CD8-positive, alpha-beta memory T cell (primary cell): ENCODE measurements at regions not wholly inside any gene's neighbourhood (a gene's known extent, or its start where the extent isn't known, plus 50 kb on each side); places are given as distances from the start of the nearest gene placed in this dataset.

Source experiments
- CTCF ChIA-PET: fragments of 350-600 bp; sonication (Branson Sonifier 250); formaldehyde crosslinking; loops from one replicate; lab custom pipeline; 2021; ENCODE audit warnings: antibody characterized with exemption; lab: Charles Lee
- POLR2A ChIA-PET: fragments of 350-600 bp; sonication (Branson Sonifier 250); formaldehyde crosslinking; loops from one replicate; lab custom pipeline; 2021; ENCODE audit warnings: antibody characterized with exemption; lab: Charles Lee
- DNase-seq, 5 donors: peaks; one replicate each; pipeline versions ENCODE4 v3.0.0 to v3.0.0-alpha.2; 2020 to 2022; ENCODE audit warnings: mixed read lengths in 1 of 5
- H3K27ac ChIP-seq: one replicate; pipeline ENCODE4 v1.7.0; 2013; ENCODE audit warnings: low read depth, mild to moderate bottlenecking, low read length, moderate library complexity
- H3K27me3 ChIP-seq: 2 replicates; pipeline ENCODE4 v1.7.0; 2013; ENCODE audit warnings: low read length, mild to moderate bottlenecking; ENCODE audit not compliant: insufficient read depth, poor library complexity, severe bottlenecking
- H3K36me3 ChIP-seq: 2 replicates; pipeline ENCODE4 v1.7.0; 2013; ENCODE audit warnings: mild to moderate bottlenecking, low read length, moderate library complexity; ENCODE audit not compliant: insufficient read depth
- H3K4me1 ChIP-seq: 2 replicates; pipeline ENCODE4 v1.7.0; 2013; ENCODE audit warnings: mild to moderate bottlenecking, low read length, moderate library complexity; ENCODE audit not compliant: insufficient read depth
- H3K4me3 ChIP-seq: 2 replicates; pipeline ENCODE4 v1.7.0; 2013; ENCODE audit warnings: mild to moderate bottlenecking, low read length
- H3K9me3 ChIP-seq: 2 replicates; pipeline ENCODE4 v1.7.0; 2013; ENCODE audit warnings: mild to moderate bottlenecking, low read length
- H3K27ac Mint-ChIP-seq, 8 donors: one replicate each; pipeline ENCODE4 v1.8.0; 2020 to 2021; ENCODE audit warnings: mixed read lengths in 8 of 8, mild to moderate bottlenecking in 6 of 8, inconsistent platforms in 3 of 8, moderate library complexity in 3 of 8
- H3K27me3 Mint-ChIP-seq, 2 donors: one replicate each; pipeline ENCODE4 v1.8.0; 2020 to 2021; ENCODE audit warnings: mixed read lengths in 2 of 2, mild to moderate bottlenecking in 1 of 2, moderate library complexity in 1 of 2
- H3K36me3 Mint-ChIP-seq, 3 donors: one replicate each; pipeline ENCODE4 v1.8.0; 2020 to 2021; ENCODE audit warnings: mixed read lengths in 3 of 3, inconsistent platforms in 1 of 3, mild to moderate bottlenecking in 1 of 3
- H3K4me1 Mint-ChIP-seq, 3 donors: one replicate each; pipeline ENCODE4 v1.8.0; 2020 to 2021; ENCODE audit warnings: mixed read lengths in 3 of 3, inconsistent platforms in 1 of 3, mild to moderate bottlenecking in 1 of 3
- H3K4me3 Mint-ChIP-seq, 7 donors: one replicate each; pipeline ENCODE4 v1.8.0; 2020 to 2021; ENCODE audit warnings: mixed read lengths in 7 of 7, mild to moderate bottlenecking in 6 of 7, moderate library complexity in 4 of 7, inconsistent platforms in 2 of 7
- H3K9me3 Mint-ChIP-seq, 5 donors: one replicate each; pipeline ENCODE4 v1.8.0; 2020 to 2022; ENCODE audit warnings: mixed read lengths in 5 of 5, mild to moderate bottlenecking in 3 of 5, moderate library complexity in 2 of 5, inconsistent platforms in 1 of 5

- POLR2A ChIA-PET: no interaction called here
- Mint-ChIP-seq H3K9me3 (peaks cover 0 to 2% (median 0%) of the 10 kb centered on the region in 5 donors), H3K27me3 (peaks cover 13 to 30% of the 10 kb centered on the region in 2 donors), H3K36me3 (no peaks in the 10 kb centered on the region), H3K4me1 (no peaks in the 10 kb centered on the region), H3K4me3 (no peak overlapping the region), H3K27ac (no peak overlapping the region)
- DNase-seq: no peak
- Histone ChIP-seq H3K27ac (no peak overlapping the region), H3K4me3 (no peak overlapping the region), H3K4me1 (no peaks in the 10 kb centered on the region), H3K36me3 (no peaks in the 10 kb centered on the region), H3K27me3 (no peaks in the 10 kb centered on the region), H3K9me3 (no peaks in the 10 kb centered on the region)
- CTCF ChIA-PET: no interaction called here
These were observed 110.9 kb downstream of the BAMBI start for GRCh38 chr10:28788252-28788651.

DNA sequence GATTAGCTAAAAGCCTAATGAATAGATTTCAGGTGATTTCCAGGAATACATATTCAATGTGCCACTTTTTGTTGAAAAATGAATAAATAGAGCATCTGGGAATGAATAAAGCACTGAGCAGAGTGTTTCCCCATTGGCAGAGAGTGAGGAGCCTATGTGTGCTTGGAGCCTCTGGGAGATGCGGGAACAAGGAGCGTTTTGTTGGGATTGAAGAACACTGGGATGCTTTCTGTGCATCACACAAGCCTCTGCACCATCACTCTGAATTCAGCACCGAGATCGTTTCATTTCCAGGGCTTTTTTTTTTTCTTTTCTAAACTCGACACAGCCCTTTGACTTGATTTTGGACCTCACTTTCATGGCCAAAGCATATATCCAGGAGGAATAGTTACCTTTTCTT lies 111.4 kb downstream of the BAMBI start:
- no peak overlapping the region for H3K27ac Mint-ChIP-seq
- no peaks in the 10 kb centered on the region for H3K9me3 ChIP-seq
- H3K27ac ChIP-seq: no peak overlapping the region
- H3K36me3 ChIP-seq: no peaks in the 10 kb centered on the region
- H3K4me3 ChIP-seq: no peak overlapping the region
- no peaks in the 10 kb centered on the region for H3K4me1 ChIP-seq
- peaks cover 13 to 30% of the 10 kb centered on the region in 2 donors for H3K27me3 Mint-ChIP-seq
- H3K27me3 ChIP-seq: no peaks in the 10 kb centered on the region
- ChIA-PET CTCF (no interaction called here), POLR2A (no interaction called here)
- H3K9me3 Mint-ChIP-seq: peaks cover 0 to 2% (median 0%) of the 10 kb centered on the region in 5 donors
- DNase-seq: no peak
- no peaks in the 10 kb centered on the region for H3K4me1 Mint-ChIP-seq
- no peak overlapping the region for H3K4me3 Mint-ChIP-seq
- H3K36me3 Mint-ChIP-seq: no peaks in the 10 kb centered on the region

- H3K9me3 Mint-ChIP-seq: peaks cover 0 to 2% (median 0%) of the 10 kb centered on the region in 5 donors
- peaks cover 16 to 30% of the 10 kb centered on the region in 2 donors for H3K27me3 Mint-ChIP-seq
- no peaks in the 10 kb centered on the region for H3K9me3 ChIP-seq
- H3K27ac Mint-ChIP-seq: no peak overlapping the region
- H3K4me1 ChIP-seq: no peaks in the 10 kb centered on the region
- ChIA-PET POLR2A (no interaction called here), CTCF (interaction anchor here (1.3 kb wide), 1 partner anchor 15 kb away, joined by 3 read pairs; no protein-coding TSS in a partner anchor)
- H3K4me3 ChIP-seq: no peak overlapping the region
- no peaks in the 10 kb centered on the region for H3K36me3 ChIP-seq
- H3K36me3 Mint-ChIP-seq: no peaks in the 10 kb centered on the region
- no peak overlapping the region for H3K27ac ChIP-seq
- no peaks in the 10 kb centered on the region for H3K4me1 Mint-ChIP-seq
- DNase-seq: no peak
- H3K27me3 ChIP-seq: no peaks in the 10 kb centered on the region
- no peak overlapping the region for H3K4me3 Mint-ChIP-seq
These were observed 112.8 kb downstream of the BAMBI start for GRCh38 chr10:28790146-28790545.

DNA sequence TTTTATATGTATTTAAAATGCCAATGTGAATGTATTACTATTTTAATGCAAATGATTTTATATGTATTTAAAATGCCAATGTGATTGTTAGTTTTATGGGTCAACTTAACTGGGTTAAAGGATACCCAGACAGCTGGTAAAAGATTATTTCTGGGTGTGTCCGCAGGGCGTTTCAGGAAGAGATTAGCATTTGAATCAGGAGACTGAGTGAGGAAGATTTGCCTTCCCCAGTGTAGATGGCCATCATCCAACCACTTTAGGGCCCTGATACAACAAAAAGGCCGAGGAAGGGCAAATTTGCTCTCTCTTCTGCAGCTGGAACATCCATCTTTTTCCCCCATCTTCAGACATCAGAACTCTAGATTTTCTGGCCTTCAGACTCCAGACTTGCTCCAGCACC lies 116.2 kb downstream of the BAMBI start:
- no peak for DNase-seq
- CTCF ChIA-PET: no interaction called here
- Mint-ChIP-seq H3K4me1 (no peaks in the 10 kb centered on the region), H3K27me3 (peaks cover 15 to 22% of the 10 kb centered on the region in 2 donors), H3K4me3 (no peak overlapping the region), H3K9me3 (peaks cover 0 to 2% (median 0%) of the 10 kb centered on the region in 5 donors), H3K27ac (no peak overlapping the region), H3K36me3 (no peaks in the 10 kb centered on the region)
- POLR2A ChIA-PET: no interaction called here
- no peaks in the 10 kb centered on the region for H3K9me3 ChIP-seq
- no peaks in the 10 kb centered on the region for H3K4me1 ChIP-seq
- no peaks in the 10 kb centered on the region for H3K36me3 ChIP-seq
- no peak overlapping the region for H3K4me3 ChIP-seq
- H3K27ac ChIP-seq: no peak overlapping the region
- H3K27me3 ChIP-seq: no peaks in the 10 kb centered on the region

DNA sequence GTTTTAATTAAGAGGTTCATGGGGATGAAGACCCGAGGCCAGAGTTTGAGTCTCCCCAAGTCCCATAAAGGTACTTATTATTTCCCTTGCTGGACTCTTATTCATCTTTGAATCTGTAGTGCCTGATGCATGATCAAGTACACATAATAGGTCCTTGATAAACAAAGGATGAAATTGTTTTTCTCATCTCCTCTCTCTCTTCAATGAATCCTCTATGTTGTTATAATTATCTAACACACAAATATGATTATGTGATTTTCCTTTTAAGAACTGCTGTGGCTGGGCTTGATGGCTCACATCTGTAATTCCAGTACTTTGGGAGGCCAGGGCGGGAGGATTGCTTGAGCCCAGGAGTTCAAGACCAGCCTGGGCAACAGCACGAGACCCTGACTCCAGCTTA lies 117.7 kb downstream of the BAMBI start:
- H3K36me3 Mint-ChIP-seq: no peaks in the 10 kb centered on the region
- H3K27me3 Mint-ChIP-seq: peaks cover 10 to 15% of the 10 kb centered on the region in 2 donors
- CTCF ChIA-PET: no interaction called here

DNA sequence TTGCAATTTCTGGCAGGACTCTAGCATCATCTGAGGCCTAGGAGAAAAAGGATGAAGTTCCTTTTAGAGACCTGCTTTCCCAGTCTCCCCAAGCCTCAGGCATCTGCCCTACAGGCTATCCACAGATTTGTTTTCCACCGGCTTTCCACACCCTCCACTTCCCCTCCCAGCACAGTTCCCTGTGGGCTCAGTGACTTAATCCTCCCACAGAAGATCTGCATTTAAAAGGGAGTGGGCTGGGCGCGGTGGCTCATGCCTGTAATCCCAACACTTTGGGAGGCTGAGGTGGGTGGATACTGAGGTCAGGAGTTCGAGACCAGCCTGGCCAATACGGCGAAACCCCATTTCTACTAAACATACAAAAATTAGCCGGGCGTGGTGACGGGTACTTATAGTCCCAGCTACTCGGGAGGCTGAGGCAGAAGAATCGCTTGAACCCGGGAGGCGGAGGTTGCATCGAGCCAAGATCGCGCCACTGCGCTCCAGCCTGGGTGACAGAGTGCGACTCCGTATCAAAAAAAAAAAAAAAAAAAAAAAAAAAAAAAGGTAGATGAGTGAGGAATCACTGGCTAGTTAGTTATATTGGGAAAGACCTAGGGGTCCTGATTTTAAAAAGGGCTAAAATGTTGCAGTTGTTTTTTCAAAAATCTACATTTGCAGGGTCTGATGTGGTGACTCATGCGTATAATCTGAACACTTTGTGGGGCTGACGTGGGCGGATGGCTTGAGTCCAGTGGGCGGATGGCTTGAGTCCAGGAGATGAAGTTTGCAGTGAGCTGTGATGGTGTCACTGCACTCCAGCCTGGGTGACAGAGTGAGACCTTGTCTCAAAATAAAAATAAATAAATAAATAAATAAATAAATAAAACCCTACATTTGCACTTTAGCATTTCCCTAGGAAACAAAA lies 119.5 kb downstream of the BAMBI start:
- peaks cover 3 to 5% of the 10 kb centered on the region in 2 donors for H3K27me3 Mint-ChIP-seq
- Histone ChIP-seq H3K4me3 (no peak overlapping the region), H3K27ac (no peak overlapping the region), H3K9me3 (no peaks in the 10 kb centered on the region), H3K27me3 (no peaks in the 10 kb centered on the region), H3K36me3 (no peaks in the 10 kb centered on the region), H3K4me1 (no peaks in the 10 kb centered on the region)
- H3K9me3 Mint-ChIP-seq: peaks cover 0 to under 1% (median 0%) of the 10 kb centered on the region in 5 donors
- no peaks in the 10 kb centered on the region for H3K36me3 Mint-ChIP-seq
- no peak overlapping the region for H3K27ac Mint-ChIP-seq
- ChIA-PET POLR2A (no interaction called here), CTCF (interaction anchor here (0.7 kb wide), 1 partner anchor 176 kb away, joined by 4 read pairs; no protein-coding TSS in a partner anchor)
- no peak overlapping the region for H3K4me3 Mint-ChIP-seq
- DNase-seq: no peak
- no peaks in the 10 kb centered on the region for H3K4me1 Mint-ChIP-seq

More for the DNA sequence above, 117.7 kb downstream of the BAMBI start:
- no peaks in the 10 kb centered on the region for H3K36me3 ChIP-seq
- H3K4me3 ChIP-seq: no peak overlapping the region
- DNase-seq: no peak
- H3K4me1 ChIP-seq: no peaks in the 10 kb centered on the region
- no peaks in the 10 kb centered on the region for H3K9me3 ChIP-seq
- Mint-ChIP-seq H3K4me1 (no peaks in the 10 kb centered on the region), H3K4me3 (no peak overlapping the region), H3K9me3 (peaks cover 0 to 2% (median 0%) of the 10 kb centered on the region in 5 donors), H3K27ac (no peak overlapping the region)
- POLR2A ChIA-PET: interaction anchor here (0.6 kb wide), 1 partner anchor 15 kb away, joined by 5 read pairs; no protein-coding TSS in a partner anchor
- no peaks in the 10 kb centered on the region for H3K27me3 ChIP-seq
- H3K27ac ChIP-seq: no peak overlapping the region

DNA sequence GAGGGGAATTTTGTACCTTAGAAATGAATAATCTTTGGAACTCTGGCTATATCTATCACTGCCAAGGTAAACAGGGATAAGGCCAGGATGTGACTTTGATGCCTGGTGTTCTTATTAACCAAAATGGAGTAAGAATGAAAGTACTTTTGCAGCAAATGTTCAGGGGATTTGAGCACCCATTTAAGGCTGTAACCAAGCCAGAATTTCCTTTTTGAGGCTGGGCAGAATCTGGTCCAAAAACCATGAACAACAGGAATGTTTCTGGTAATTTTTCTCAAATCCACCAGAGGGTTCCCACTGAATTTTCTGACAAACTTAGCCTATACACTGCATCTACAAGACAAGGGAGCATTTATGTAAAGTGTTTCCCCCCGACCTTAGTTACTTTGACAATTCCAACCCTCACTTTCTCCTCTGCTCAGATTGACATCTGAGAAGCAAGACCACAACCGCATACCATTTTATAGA lies 120.6 kb downstream of the BAMBI start:
- Mint-ChIP-seq H3K4me3 (no peak overlapping the region), H3K9me3 (no peaks in the 10 kb centered on the region), H3K27ac (no peak overlapping the region), H3K27me3 (peaks cover 3 to 8% of the 10 kb centered on the region in 2 donors), H3K36me3 (no peaks in the 10 kb centered on the region), H3K4me1 (no peaks in the 10 kb centered on the region)
- no peaks in the 10 kb centered on the region for H3K4me1 ChIP-seq
- no peaks in the 10 kb centered on the region for H3K27me3 ChIP-seq
- H3K4me3 ChIP-seq: no peak overlapping the region
- no peak for DNase-seq
- no peak overlapping the region for H3K27ac ChIP-seq
- ChIA-PET CTCF (no interaction called here), POLR2A (no interaction called here)
- H3K9me3 ChIP-seq: no peaks in the 10 kb centered on the region
- no peaks in the 10 kb centered on the region for H3K36me3 ChIP-seq

GRCh38 chr10:28798428-28798955 lies 121.2 kb downstream of the BAMBI start:
- Histone ChIP-seq H3K27ac (no peak overlapping the region), H3K4me3 (no peak overlapping the region), H3K27me3 (no peaks in the 10 kb centered on the region), H3K9me3 (no peaks in the 10 kb centered on the region), H3K36me3 (no peaks in the 10 kb centered on the region), H3K4me1 (no peaks in the 10 kb centered on the region)
- Mint-ChIP-seq H3K4me3 (no peak overlapping the region), H3K27me3 (peaks cover 4 to 8% of the 10 kb centered on the region in 2 donors), H3K36me3 (no peaks in the 10 kb centered on the region), H3K4me1 (no peaks in the 10 kb centered on the region), H3K9me3 (no peaks in the 10 kb centered on the region), H3K27ac (no peak overlapping the region)
- CTCF ChIA-PET: no interaction called here
- POLR2A ChIA-PET: no interaction called here
- DNase-seq: no peak
